H7 (cell line): ENCODE measurements at regions not wholly inside any gene's neighbourhood (a gene's known extent, or its start where the extent isn't known, plus 50 kb on each side); places are given as distances from the start of the nearest gene placed in this dataset.

ENCODE experiments used
- DNase-seq: peaks from one replicate; pipeline ENCODE4 v3.0.0; 2012
- H3K27me3 ChIP-seq: 2 replicates; pipeline ENCODE4 v1.6.0; 2011; ENCODE audit warnings: mild to moderate bottlenecking, low read length; ENCODE audit not compliant: control insufficient read depth, insufficient read depth
- H3K36me3 ChIP-seq: replicated peaks from 2 replicates; pipeline ENCODE4 v1.5.1; 2011; ENCODE audit warnings: low read length; ENCODE audit not compliant: control insufficient read depth, insufficient read depth
- H3K4me3 ChIP-seq: 2 replicates; pipeline ENCODE4 v1.5.1; 2011; ENCODE audit warnings: low read depth, mild to moderate bottlenecking, control low read depth, low read length, moderate library complexity; ENCODE audit not compliant: insufficient read depth

DNA sequence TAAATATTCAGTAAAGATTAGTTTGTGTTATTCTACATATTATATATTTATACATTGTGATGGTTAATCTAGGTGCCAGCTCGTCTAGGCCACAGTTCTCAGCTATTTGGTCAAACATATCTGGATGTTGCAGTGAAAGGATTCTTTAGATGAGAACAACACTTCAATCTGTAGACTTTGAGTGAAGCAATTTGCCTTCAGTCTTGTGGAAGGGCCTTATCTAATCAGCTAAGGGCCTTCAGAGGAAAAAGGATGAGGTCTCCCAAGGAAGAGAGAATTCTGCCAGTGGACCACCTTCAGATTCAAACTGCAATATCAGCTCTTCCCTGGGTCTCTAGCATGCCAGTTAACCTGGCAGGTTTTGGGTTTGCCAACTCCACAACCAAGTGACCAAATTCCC lies 112.0 kb downstream of the SH3TC2 start:
- Histone ChIP-seq H3K27me3 (no peaks in the 10 kb centered on the region), H3K36me3 (no peaks in the 10 kb centered on the region), H3K4me3 (no peak overlapping the region)
- no peak for DNase-seq

GRCh38 chr5:148951612-148952011 lies 111.2 kb downstream of the SH3TC2 start:
- Histone ChIP-seq H3K4me3 (no peak overlapping the region), H3K36me3 (no peaks in the 10 kb centered on the region), H3K27me3 (no peaks in the 10 kb centered on the region)
- DNase-seq: peak; percentile 41

DNA sequence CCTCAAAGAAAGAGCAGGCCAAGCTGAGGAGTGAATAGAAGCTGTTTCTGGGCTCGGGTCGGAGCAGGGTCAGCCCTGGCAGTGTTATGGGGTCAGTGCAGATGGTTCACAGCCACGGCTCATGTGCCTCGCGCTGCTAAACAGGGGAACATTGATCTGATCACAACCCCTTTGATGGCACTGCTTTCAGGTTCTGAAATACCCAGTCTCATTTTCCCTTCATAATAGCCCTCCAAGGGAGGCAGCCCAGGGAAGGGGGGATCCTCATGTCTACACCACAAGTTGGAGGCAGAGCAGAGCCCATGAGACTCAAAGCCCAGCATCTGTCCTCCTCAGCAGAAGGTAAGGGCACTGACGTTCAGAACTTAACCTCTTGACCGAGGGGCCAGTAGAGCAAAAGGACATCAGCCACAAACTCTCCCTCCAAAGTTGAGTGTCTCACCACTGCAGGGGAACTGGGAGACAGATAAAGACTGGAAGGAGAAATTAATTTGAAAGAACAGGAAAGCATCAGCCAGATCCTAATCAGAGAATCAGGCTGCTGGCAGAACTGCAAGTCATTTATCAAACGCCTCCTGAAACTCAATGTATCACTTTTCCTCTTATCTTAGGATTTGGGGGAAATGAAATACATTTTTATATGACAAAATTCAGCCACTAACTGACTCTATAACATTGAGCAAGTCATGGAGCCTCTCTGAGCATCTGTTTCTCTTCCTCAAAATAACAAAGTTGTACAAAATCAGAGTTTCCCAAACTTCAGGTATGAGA lies 110.6 kb downstream of the SH3TC2 start:
- DNase-seq: no peak
- no peak overlapping the region for H3K4me3 ChIP-seq
- H3K27me3 ChIP-seq: no peaks in the 10 kb centered on the region
- H3K36me3 ChIP-seq: no peaks in the 10 kb centered on the region

DNA sequence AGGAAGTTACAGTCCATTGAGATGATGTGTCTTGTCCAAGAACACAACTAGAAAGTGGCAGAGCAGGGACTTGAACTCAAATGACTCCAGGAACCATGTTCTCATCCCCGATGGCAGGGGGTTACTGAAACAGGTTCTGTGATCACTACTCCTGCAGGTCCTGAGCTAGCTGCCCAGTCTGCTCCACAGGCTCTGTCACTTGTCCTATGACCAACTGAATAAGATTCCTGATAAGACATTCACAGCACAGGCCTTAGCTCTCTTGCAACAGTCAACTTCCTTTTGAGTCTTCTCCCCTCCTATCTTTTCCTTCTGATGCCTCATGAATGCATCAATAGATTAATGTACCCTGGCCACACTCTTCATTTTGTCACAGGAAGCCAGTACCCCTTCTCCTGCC lies 109.2 kb downstream of the SH3TC2 start:
- Histone ChIP-seq H3K36me3 (no peaks in the 10 kb centered on the region), H3K27me3 (no peaks in the 10 kb centered on the region), H3K4me3 (no peak overlapping the region)
- no peak for DNase-seq
